NCI-H82 (cell line): ENCODE measurements at regions not wholly inside any gene's neighbourhood (a gene's known extent, or its start where the extent isn't known, plus 50 kb on each side); places are given as distances from the start of the nearest gene placed in this dataset.

Experiments used
- DNase-seq: peaks from one replicate; lab custom pipeline; 2025; lab: John Stamatoyannopoulos, UW

DNA sequence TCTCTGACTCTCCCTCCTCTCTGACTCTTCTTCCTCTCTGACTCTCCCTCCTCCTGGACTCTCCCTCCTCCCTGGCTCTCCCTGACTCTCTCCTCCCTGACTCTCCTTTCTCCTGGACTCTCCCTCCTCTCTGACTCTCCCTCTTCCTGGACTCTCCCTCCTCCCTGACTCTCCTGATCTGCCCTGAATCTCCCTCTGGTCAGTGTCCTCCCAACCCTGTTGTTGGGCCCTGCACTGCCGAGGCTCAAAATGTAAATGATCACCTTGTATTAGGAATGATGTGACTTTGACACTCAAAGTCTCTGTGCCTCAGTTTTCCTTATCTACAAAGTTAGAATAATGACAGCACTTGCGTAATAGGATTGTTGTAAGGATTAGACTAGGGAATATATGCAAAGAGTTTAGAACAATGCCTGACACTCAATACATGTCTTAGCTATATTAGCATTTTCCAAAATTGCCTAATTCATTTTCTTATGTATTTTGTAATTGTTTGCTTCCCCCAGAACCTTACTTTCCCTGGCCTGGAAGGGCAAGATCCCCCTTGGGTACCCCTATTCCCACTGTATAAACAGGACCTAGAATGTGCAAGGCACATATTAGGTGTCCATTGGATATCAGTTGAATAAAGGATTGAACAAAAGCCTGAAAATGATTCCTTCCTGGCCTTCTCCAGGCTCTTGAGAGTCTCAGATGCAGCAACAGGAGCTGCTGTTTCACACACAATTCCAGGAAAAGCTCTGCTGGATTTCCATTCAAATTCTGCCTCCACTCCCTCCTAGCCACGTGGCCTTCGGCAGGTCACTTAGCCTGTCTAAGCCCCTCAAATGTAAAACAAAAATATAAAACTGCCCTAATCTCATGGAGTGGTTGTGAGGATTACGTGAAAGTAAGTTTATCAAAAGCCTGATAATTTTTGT, 170.1 kb downstream of the INHBB start:
- no peak for DNase-seq

DNA sequence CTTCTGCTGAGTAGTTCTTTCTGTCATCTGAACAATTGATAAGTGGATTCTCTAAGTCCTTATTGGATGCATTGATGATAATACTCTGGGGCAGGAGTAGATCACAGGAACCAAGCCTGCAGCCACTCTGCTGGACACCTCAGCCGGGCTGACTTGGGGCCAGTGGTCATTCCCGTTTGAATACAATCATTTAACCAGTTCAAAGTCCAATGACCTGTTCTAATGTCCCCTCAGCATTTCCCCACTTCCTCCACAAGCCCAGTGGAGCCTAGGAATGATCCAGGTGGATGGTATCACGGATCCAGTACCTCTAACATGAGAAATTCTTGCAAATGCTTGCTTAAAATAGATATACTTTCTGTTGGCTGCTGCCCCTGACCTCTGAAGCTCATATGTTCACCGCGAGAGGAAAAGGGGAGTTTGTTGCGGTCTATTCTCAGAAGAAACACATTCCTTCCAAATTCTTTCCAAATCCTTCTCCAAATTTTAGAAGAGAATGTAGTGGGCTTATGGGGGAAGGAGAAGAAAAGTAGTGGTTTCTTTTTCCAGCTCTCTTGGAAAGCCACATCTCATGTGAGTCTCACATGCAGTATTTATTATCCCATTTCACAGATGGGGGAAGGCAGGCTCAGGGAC, 170.9 kb downstream of the INHBB start:
- no peak for DNase-seq

DNA sequence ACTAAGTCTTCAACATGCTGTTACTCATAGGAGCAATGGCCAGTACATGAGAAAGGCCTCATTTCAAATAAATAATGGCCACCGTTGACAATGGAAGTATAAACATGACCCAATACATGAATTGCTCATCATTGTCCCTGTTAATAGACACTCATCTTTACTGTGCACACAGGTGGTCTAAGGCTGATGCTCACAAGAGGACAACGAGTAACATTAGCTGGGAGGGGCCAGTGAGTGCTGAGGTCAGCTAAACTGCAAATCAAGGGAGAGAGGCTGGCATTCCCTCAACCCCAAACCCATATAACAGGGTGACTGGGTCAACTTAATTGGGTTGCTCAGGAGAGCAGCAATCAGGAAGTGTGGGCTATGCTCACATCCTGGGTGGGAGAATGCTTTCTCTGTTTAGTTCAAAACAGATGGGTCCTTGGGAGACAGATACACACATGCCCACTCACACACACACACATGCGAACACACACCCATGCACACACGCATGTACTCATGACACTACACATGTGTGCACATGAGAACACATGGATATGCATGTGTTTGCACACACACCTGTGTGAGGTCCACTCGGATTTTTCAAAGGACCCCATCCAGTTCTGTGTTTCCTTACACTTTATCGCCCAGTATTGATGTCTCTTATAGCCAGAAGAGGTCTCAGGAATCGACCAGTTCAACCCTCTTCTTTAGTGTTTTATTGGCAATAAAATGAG, 172.0 kb downstream of the INHBB start:
- no peak for DNase-seq

DNA sequence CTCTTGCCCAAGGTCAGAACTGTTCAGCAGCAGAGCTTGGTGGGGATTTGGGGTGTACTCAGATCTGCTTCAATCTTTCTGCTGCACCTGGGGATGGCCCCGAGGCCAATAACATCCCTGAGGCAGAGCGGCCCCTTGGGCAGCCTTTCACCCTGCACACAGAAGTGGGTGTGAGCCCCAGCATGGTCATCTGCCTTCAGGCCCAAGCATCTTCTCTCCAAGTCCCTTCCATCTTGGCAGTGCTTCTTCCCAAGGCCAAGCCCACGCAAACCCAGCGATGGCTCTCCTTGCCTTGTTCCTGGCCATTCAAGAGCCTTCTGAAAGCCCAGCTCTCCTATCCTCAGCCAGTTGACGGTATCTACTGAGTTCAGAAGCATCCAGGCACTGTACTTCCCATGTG, 172.9 kb downstream of the INHBB start:
- no peak for DNase-seq

DNA sequence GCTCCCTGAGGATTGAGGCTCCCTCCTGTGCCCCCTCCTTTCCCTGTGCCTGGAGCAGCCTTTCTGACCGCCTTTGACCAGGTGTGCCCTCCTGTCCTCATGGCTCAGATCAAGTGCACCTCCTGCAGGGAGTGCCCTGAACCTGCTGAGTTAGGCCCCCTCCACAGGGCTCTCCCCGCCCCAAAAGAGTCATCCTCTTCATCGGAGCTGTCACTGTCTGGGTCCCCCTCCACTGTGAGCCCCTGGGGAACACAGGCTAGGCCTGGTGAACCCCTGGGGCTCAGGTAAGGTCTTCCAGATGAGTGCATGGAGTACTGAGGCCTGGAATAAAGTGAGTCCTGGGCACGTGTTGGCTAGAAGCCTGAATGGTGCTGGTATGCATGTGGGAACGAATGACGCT, 173.5 kb downstream of the INHBB start:
- DNase-seq: no peak

DNA sequence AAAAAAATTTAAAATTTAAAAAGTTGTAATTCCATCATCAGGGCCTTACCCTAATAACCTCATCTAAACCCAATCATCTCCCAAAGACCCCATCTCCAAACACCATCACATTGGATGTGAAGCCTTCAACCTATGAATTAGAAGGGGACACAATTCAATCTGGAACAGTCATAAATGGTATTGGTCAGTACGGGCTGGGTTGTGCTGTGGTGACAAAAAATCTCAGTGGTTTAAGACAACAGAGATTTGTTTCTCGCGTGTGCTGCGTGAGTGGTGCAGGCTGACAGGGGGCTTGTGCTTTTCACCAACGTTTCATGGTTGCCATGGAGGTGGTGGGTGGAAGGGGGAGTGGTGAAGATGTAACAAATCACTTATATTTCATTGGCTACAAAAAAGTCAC, 174.5 kb downstream of the INHBB start:
- no peak for DNase-seq

DNA sequence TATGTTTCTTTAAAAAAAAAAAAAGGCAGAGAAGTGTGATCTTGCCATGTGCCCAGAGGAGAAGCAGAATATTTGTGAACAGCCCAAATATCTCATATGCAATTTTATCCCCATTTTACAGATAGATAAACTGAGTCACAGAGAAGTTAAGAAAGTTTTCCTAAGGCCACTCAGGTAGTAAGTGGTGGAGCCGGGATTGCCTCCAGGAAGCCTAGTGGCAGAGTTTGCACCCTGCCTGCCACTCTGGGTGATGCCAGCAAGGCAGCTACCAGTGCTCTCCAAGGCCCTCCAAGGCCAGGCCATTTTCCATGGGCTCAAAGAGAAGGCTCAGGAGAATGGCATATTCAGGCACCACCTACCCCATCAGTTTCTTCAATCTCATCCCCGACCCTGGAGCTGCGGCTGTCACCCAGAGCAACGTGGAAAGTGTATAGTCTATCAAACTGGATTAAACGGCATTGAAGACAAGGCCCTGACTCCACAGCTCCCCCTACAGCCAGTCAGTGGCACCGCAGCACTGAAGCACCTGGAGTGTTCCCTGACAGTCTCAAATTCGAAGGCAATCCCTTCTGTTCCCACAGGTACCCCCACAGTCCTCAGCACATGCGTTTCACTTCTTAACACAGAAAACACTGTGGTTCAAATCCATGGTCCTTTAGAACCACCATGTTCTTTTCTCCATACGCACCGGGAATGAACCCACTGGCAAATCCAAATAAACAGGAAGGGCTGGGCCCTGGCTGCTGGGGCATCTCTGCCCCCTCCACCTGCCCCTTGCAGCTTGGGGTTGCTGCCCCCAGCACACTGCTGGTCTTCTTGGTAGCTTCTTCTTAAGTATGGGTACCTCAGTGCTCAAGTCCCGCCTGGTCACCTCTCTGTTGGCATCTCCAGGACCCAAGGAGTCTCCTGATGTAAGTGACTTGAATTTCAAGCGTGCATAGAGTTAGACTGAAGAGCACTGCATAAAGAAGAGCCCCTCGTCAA, 175.3 kb downstream of the INHBB start:
- peak; percentile 86 for DNase-seq

DNA sequence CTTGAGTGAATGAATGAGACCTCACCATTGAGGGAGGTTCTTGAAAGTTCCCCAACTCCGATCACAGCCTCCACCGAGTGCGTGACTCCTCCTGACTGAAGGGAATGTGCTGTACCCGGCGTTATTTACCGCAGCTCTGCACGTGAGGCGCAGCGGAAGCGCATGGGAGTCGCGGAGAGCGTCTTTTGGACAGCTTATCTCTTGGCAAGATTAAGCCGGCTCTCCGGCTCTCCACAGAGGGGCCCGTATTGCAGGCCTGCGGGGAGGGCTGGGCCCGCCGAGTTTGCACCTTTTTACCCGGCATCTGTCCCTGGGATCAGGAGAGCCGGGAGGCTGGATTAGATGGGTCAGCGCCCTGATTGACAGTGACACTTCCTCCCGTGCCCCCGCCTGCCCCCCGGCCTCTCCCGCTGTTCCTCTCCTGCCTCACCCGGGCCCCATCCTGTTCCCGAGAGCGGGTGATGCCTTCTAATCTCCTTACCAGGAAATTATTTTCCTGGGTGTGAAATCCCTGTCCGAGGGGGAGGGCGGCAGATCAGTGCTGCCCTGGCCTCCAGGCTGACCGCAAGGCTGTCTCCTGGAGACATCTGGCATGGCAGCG, 176.3 kb downstream of the INHBB start:
- peak; percentile 99 for DNase-seq

DNA sequence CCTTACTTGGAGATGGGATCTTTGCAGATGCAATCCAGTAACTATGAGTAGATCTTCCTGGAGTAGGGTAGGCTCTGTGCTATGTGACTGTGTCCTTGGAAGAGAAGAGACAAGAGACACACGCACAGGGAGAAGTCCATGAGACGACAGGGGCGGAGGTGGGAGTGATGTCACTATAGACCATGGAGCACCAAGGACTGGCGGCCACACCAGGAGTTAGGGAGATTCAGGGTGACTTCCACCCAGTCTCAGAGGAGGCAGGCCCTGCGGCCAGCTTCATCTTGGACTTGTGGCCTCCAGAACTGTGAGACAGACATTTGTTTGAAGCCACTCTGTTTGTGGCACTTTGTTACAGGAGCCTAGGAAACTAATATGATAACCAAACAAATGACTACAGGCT, 177.8 kb downstream of the INHBB start:
- no peak for DNase-seq

DNA sequence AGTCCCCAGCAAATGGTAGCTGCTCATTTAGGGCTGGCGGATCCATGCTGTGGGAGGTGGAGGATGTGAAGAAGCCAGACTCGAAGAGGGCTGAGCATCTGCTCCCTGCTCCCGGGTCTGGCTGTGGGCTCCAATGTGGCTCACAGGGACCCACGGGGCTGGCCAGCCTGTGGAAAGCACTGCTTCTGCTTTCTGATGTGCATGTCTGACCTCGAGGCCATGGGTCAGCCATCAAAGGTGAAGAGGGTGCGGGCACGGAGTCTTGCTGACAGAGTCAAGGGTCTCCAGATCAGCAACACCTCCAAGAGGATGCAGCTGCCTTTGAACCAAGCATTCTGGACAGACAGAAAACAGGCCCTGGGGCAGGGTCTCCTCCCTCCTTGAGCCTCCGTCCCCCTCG, 178.2 kb downstream of the INHBB start:
- DNase-seq: no peak

DNA sequence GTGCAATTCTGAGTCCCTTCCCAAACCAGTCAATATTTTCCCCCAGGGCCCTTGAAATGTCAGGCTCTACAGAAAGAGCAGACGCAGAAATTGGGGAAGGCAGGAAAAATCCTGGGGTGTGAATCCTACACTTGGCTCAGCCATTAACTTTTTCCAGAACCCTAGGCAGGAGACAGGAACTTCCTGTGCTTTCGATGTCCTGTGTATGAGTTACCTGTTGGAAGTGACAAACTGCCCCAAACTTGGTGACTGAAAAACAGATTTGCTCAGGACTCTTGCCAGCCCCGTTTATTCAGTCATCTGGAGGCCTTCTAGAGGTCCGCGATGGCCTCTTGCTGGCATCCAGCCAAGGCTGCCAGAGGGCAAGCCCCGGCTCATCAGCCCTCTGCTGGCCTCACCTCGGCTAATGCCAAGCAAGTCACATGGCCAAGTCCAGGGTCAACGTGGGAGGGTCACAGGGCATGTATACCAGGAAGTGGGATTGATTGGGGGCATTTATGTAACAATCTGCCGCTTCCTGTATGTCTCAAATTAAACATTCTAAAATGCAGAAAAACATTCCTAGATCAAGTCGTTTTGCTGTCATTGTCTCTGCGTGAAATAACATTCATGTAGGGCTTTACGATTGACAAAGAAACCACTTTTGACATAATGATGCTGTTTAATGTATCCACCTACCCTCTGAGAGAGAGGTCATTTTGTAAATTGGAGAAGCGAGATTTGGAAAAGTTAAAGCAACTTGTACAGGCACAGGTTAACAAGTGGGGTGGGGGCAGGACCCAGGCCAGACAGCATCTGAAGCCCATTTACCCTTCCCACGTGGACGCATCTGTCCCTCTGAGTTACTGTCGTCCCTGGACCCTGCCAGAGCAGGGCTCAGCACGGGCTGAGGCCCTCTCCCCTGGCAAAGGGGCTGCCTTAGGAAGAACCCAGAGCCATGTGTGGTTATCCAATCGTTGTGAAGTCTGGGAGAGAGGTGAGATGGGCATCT, 179.4 kb downstream of the INHBB start:
- peak; percentile 12 for DNase-seq

DNA sequence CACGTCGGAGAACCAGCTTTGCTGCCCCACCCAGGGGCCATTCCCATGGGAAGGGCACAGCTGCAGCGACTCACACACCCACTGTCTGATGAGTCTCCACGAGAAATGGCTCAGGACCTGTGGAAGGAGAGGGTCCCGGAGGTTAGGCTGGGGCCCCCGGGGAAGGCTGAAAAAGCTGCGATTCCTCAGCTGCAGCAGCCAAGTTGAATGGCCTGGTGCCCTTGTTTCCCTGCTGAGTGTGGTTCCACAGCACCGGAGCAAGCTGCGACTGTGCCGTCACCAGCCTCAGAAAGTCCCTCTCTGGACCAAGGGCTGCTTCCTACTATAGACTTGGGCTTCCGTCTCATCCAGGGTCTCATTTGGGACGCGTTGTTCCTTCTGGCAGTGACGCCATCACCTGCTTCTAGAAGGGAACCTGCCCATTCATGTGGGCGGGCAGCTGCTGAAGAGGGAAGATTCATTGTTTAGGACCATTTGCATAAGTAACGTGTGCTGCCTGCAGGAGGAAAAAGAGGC, 180.2 kb downstream of the INHBB start:
- no peak for DNase-seq

DNA sequence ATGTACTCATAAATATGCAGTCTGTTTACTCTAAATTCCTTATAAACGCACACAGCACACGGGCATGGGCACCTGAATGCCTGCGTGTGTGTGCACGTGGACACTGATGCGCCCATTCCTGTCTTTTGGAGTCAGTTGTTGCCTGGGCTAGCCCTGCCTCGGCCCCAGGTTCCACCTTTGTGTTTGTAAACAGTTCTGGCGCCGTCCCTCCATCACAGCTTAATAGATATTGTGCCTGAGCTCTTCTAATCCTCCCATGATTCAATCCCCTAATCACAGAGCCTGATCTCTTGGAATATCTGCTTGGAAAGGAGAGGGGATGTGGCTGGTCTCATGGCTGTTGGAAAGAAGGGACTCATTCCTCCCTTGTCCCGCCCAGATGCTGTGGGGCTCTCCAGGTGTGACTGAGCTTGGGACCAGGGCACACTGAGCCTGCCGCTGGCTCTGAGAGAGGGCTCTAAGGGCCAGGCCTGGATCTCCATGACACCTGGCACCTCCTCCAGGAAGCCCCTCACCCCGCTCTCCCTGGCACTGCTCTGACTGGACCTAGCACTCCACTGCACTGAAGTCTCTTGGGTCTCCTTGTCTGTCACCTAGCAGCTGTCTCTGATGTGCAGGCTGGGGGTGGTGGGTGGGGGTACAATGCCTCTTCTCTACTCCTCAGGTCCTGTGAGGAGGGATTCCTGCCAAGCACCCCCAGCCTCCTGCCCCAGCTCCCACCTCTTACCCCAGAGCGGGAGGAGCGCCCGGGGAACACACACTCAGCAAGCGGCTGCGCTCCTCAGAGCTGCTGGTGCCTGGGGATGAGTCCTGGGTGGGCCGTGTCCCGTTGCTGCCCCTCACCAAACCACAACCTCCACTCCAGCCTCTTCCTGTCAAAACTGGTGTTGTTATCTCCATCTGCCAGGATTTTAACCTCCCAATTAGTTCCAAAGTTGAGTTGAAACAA, 181.3 kb downstream of the INHBB start:
- peak; percentile 94 for DNase-seq

DNA sequence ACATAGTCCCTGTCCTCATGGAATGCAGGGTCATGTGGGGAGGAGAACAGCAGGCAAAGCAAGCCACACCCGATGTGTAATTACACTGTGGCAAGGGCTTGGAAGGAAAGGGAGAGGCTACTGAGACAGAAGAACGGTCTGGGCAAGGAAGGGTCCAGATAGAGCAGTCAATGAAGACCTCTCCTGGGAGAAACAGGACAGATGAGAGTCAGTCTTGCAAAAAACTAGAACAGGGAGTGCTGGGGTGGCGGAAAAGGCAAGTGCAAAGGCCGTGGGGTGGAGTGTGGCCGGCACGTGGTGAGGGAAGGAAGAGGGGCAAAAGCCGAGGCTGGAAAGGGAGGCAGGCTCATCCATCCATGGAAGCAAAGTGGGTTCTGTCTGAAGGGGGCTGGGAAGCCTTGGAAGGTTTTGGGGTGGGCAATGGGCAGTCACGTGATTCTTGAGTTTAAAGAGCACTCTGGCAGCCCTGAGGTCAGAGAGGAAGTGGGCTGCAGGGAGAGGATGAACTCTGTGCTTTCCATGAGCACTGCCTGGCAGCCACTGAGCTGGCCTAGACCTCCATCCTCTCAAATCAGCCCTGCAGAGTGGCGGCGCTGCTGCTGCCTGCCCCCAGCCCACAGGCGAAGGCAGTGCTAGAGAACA, 182.2 kb downstream of the INHBB start:
- DNase-seq: peak; percentile 20

DNA sequence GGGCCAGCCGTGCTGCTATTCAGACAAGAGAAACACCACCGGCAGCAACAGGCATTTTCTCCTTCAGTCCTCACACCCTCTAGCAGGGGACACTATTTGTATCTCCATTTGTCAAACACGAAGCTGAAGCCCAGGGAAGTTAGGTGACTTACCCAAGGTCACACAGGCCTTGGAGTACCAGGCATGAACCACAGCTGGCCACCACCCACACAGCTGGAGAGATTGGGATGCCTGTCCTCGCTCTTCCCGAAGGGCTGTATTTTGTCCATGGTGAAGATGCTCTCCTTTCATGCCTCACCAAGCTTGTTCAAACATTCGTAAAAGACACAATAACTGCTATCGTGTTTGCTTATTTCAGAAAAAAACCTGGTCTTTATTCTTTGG, 182.7 kb downstream of the INHBB start:
- DNase-seq: no peak

DNA sequence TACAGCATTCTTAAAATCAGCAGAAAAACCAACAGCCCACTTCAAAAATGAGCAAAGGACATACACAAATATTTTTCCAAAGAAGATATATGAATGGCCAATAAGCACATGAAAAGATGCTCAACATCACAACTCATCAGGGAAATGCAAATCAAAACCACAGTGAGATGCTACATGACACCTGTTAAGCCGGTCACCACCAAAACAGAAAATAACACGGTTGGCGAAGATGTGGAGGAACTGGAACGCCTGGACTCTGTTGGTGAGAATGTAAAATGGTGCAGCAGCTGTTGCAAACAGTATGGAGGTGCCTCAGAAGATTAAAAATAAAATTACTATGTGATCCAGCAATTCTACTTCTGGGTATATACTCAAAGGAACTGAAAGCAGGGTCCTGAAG, 184.8 kb downstream of the INHBB start:
- DNase-seq: no peak

DNA sequence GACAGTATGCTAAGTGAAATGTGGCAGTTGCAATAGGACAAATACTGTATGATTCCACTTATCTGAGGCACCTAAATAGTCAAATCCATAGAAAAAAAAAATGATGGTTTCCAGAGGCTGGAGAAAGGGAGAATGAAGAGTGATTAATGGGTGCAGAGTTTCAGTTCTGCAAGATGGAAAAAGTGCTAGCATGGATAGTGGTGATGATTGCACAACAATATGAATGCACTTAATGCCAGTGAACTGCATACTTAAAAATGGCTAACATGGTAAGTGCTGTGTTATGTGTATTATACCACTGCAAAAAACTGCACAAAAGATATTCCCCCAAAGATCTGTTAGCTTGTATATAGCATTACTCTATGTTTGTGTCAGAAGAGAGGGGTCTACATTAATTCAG, 185.4 kb downstream of the INHBB start:
- DNase-seq: no peak
